ENCODE measurements at regions not wholly inside any gene's neighbourhood (a gene's known extent, or its start where the extent isn't known, plus 50 kb on each side); places are given as distances from the start of the nearest gene placed in this dataset.
"Not testable (repeated sequence)": the region's sequence is repeated elsewhere in the genome, so short reads cannot be mapped to it uniquely, and the experiment has no call there.

DNA sequence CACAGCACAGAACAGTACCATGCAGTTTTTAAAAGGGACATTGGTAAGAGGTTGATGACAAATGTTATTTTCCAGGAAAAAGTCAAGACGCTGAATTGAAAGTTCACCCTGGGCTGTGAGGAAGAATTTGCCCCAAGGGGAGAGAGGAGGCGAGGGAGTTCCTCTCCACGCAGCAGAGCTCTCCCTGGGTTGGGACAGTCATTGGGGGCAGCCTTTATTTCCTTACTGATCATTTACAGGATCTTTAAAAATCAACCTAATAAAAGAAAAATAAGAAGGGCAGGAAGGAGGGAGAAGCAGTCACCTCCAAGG, 49.9 kb upstream of the WNT7B start:
- no peak for DNase-seq

DNA sequence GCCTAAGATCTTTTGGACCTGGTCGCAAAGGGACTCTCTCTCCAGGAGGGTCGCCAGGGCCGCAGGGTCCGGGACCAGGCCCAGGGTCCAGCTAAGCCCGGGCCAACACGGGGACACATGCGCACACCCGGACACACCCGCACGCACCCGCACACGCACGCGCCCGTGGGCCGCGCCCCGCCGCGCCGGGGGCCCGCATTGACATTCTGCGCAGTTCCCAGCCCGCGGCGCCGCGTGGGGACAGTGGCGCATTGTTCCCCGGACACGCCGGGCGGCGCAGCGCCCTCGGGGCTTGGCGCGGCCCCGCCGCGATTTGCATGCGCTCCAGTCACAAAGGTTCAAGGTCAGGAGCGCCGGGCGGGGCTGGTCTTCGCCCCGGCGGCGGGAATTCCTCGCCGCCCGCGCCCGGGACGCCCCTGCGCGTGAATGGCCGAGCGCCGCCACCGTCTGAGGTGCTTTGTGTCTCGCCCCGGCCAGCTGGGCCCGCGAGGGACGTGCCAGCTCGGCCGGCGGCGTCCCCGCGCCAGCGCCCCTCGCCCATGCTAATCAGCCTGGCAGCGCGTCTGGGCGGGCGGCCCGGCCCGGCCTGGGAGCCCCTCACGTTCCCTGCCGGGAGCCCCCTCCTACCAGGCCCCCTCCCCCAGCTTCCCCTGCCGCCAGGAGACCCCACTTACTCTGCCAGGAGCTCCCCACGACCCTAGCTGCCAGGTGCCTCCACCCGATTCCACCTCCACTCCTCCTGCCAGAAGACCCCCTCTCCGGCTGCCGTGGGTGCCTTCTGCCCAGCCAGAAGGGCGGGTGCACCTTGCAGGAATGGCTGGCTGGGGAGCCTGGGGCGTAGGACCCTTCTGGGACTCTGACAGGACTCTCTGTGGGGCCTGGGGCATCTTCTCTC, 50.5 kb upstream of the WNT7B start:
- no peak for DNase-seq

DNA sequence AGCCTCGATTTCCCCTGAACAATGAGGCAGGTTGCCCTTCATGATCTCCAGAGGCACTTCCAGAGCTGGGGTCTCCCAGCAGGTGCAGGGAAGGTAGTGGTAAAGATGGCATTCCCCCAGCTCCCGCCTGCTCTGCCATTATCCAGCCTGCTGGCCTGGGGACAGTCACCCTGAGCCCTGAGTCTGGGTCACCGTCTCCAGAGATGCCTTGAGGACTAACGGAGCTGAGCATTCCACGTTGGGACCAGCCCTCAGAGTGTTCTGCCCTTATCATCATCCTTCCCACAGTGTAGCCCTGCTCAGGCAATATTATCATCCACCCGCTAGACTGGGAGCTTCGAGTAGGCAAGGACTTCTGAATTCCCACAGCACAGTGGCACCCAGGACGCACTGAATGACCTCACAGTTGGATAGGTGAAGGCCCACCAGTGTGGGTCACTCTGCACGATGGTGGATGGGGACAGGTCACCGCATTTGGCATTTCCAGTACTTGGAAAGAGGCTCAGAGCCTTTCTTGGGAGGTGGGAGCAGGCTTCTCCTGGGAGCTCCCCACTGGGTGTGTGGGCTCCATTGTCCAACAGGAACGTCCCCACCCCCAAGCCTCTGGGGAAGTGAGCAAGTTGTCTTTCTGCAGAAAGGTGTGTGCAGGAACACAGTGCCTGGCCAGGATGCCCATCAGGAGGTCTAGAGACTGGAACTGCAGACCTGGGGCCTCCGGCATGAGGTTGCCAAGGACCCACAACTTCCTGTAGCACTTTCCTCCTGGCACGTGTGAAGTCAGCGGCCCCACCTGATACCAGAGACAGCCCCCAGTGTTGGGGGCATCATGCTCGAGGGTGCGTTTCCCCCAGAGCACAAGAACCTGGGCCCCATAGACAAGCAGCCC, 51.4 kb upstream of the WNT7B start:
- DNase-seq = no peak

DNA sequence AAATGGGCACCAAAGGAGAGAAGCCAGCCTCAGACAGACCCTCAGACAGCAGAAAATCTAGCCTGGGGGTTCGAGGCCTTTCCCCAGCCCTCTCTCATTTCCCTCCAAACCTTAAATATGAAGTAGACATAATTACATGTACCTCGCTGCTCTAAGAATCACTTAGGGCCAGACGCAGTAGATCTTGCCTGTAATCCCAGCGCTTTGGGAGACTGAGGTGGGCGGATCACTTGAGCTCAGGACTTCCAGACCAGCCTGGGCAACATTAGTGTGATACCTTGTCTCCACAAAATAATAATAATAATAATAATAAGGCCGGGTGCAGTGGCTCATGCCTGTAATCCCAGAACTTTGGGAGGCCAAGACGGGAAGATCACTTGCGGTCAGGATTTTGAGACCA, 52.1 kb upstream of the WNT7B start:
- no peak for DNase-seq

DNA sequence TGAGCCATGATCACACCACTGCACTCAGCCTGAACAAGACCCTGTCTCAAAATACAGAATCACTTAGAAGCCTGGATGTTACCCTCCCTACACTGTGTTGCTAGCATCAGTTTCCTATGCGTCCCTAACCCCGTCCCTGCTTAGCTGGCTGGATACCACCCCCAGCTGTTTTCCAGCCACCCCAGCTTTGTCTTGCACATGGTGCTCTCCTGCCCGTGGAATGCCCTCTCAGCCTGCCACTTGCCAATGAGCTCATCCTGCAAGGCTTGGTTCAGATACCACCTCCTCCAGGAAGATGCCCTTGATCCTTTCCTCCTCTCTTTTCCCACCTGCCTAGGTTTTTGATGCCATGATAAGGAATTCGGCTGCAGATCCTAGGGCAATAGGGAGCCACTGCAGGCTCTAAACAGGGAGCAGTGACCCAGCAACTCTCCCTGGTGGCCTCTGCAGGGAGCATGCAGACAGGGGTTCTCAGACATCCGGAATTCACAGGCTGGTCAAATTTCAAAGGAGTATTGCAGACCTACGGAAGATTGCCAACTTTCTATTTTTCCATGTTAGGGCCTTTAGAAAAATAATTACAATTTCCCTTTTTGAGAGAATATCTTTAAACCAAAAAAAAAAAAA, 52.7 kb upstream of the WNT7B start:
- no peak for DNase-seq

DNA sequence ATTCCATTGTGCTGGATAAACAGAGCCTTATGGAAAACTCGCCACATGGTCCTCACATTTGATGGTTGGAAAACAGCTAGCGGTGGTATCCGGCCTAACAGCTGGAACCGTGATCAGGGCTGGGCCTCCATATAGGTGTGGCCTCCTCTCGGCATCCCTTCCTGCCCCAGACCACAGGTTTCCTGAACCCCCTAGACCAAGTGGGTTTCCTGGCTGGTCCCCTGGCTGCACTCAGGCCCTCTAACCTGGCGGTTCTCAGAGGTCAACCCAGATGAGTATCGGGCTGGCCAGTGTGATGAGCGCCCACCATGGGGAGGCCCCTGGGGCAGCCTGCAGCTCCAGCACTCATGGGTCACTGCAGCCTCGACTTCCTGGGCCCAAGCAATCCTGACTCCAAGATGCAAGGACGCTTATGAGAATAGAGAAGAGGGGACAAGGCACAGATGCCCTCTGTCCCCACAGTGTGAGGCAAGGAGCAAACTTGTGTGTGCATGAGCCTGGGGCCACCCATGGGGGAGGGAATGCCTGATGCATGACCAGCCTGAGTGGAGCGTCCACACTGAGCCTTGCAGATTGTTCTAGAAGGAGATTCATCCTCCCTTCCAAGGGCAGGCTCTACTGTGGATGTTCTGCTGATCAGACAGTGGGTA, 53.4 kb upstream of the WNT7B start:
- no peak for DNase-seq

DNA sequence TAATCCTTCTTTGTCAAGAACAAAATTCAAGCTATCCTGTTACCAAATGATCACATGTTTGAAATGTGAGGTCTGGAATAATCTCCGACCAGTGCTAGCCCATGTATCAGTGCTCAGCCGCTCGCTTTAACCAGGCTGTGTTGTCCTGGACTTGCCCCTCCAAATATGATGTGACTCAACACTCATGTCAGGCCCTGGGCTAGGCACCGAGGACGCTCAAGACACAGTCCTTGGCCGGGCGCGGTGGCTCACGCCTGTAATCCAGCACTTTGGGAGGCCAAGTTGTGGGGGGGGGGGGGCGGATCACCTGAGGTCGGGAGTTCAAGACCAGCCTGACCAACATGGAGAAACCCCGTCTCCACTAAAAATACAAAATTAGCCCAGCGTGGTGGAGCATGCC, 54.1 kb upstream of the WNT7B start:
- no peak for DNase-seq

DNA sequence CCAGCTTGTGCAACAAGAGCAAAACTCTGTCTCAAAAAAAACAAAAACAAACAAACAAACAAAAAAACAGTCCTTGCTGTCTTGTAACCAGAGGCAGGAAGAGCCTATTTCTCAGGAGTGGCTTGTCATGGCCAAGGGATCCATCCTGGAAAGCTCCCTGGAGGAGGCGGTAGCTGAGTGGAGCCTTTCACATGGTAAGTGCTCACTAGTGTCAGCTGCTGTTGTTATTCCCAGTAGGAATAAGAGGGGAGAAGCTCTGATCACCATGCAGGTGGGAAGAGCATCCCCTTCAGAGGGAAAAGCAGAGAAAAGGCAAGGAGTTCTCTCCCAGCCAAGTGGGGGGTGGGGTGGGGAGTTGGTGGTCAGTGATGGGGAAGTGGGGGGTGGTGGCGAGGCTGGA, 54.6 kb upstream of the WNT7B start:
- DNase-seq = no peak

DNA sequence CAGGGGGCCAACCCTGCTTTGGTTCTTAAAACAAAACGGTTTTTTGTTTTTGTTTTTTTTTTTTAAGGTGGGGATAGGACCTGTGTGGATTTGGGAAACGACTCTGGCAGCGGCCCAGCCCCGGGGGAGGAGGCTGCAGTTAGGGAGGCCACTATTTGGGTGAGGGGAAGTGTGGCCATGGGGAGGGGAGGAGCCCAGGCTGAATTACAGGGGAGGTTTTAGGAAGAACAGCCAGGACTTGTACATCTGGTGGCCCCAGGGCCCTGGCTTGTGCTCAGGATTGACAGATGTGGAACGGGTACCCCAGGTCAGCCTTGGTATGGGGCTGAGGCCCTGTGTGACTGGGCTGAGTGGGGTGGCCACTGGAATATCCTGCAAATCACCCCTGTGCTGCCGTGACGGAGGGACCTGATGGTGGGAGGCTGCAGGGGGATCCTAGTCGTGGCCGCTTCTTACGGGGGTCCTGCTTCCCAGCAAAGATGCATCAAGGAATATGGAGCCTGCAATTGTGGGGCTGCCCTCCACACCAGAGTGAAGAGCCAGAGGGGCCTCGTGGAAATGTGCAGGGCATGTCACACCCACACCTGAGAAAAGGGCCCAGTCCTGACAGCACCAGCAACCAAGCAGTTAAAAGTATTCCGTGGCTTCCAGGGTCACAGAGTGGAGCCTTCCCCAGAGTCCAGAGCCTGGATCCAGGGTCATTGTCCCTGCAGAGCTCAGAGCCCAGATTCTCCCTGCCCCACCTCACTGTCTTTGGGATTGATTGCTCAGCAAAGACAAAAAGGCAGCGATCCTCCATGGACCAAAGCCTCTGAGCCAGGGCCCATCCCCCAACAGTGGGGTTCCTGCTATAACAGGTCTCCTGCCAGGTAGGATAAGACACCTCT, 55.2 kb upstream of the WNT7B start:
- no peak for DNase-seq

DNA sequence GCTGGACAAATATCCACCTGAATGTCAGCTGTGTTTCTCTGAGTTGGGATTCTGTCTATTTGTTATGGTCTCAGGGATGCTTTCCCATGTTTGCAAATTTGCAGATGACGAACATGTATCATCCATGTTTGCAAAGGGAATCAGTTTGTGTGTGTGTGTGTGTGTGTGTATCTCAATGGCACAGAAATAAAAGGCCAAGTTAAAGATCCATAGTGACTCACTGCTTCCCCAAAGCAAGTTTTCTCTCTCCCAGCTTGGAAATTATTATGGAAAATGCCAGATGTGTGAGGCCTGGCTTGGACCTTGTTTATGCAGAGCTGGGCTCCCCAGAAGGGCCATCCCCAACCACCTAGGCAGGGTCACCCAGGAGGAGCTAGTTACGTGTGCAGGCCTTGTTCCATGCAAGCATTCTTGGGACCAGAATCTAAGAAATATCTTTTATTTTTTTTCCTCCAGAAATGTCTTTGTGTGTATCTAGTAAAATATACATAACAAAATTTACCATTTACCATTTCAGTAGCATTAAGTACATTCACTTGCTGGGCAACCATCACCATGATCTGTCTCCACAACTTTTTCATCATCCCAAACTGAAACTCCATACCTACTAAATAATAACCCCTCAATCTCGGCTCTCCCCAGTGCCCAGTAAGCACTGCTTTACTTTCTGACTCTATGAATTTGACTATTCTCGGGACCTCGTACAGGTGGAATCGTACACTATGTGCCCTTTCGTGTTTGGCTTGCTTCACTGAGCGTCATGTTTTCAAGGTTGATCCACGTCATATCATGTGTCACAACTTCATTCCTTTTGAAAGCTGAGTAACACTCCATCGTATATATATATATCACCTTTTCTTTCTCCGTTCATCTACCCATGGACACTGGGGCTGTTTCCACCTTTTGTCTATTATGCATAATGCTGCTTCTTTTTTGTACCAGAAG, 56.6 kb upstream of the WNT7B start:
- DNase-seq = no peak

DNA sequence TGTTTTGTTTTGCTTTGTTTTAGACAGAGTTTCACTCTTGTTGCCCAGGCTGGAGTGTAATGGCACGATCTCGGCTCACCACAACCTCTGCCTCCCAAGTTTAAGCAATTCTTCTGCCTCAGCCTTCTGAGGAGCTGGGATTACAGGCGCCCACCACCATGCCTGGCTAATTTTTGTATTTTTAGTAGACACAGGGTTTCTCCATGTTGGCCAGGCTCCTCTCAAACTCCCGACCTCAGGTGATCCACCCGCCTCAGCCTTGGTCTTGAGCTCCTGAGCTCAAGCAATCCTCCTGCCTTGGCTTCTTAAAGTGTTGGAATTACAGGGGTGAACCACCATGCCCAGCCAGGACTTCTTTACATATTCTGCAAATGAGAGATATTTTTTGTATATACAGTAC, 57.5 kb upstream of the WNT7B start:
- DNase-seq = not testable (repeated sequence)

DNA sequence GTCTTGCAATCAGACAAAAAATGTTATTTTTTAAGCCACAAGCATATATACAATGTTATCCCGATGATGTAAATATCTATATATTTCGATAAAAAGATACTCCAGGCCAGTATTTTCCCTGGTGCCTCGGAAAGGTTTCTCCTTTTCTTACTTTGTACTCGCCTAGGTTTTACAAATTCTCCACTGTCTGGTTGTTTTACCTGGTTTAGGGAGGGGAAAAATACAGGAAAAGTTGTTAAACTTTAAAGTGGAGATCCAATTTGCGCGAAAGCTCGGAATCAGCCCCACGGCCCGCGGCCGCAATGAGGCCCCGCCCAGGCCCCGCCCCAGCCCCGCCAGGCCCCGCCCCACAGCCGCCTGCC, 58.4 kb upstream of the WNT7B start:
- no peak for DNase-seq

DNA sequence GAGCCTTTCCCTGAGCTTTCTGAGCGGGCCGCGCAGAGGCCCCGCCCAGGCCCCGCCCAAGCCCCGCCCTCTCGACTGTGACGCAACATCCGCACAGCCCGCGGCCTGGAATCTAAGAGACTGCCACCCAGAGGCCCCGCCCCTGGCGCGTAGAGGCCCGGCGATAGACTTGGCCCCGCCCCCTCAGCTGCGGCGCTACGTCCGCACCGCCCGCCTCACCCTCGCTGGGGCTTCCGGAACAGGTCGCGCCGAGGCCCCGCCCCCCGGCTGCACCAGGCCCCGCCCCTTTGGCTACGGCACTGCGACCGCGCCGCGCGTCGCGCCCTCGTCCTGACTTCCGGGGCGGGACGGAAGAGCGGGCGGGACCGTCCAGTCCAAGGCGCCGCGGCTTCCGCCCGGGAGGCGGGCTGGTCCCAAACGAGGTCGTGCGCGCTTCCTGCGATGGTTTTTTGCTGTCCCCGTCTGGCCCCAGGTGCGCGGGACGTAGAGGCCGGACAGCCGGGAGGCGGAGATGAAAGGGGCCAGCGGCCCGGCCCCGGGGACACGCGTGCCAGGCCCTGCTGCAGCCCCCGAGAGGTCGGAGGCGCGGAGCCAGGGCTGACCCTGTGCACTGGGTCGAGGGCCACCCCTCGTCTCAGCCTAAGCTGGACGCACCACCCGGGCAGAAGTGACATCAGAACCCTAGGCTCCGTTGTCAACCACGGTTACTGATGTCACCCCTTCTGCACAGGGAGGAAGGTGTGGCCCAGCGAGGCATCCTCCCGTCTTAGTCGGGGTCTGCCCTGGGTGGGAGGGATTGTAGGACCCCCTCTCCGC, 59.0 kb upstream of the WNT7B start:
- peak; percentile 99 for DNase-seq

DNA sequence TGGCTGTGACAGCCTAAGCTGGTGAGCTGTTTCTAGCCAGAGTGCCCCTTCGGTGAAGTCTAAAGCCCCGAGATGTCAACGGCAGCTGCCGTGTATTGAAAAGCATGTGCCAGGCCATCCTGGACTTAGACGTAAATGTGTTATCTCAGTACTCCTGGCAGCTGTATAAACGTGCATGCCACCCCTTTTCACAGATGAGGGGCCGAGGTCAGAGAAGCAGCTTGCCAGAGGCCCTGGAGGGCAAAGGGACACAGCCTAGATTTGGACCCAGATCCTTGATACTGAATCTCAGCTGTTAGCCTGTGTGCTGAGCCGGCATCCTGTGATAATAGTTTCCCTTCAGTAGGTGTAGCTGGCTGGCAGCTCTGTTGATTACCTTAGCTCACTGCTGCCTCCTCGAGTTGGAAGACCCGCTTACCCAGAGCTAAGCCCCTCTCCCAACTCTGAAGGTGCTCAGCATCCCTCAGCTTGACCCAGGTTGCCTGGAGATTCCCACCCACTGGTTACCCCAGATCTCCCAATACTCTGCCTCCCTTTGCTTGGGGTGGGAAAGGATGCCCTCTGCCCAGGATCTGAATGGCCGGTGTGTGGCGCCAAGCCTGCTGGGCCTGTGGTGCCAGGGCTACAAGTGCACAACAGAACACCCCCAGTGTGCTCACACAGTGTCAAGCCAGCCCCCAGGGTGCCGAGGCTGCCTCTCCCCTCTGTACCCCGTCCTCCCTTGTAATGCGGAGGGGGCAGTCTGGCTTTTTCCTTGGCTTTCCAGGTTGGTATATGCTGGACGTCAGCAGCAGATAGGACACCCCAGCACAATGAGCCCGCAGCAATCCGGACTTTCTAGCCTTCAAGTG, 59.8 kb upstream of the WNT7B start:
- DNase-seq = peak; percentile 50

DNA sequence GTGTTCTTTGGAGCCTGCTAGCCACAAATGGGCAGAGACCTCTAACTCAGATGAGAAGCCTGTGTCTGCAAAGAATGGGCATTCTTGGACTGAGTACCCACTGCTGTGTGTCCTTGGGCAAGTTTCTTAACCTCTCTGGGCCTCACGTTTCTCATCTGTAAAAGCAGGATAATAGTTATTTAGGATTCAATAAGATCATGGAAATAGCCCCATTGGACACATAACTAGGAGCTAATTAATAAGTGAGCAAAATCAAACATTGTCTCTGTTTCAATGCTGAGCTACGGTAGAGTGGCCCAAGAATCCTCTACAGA, 61.2 kb upstream of the WNT7B start:
- no peak for DNase-seq

DNA sequence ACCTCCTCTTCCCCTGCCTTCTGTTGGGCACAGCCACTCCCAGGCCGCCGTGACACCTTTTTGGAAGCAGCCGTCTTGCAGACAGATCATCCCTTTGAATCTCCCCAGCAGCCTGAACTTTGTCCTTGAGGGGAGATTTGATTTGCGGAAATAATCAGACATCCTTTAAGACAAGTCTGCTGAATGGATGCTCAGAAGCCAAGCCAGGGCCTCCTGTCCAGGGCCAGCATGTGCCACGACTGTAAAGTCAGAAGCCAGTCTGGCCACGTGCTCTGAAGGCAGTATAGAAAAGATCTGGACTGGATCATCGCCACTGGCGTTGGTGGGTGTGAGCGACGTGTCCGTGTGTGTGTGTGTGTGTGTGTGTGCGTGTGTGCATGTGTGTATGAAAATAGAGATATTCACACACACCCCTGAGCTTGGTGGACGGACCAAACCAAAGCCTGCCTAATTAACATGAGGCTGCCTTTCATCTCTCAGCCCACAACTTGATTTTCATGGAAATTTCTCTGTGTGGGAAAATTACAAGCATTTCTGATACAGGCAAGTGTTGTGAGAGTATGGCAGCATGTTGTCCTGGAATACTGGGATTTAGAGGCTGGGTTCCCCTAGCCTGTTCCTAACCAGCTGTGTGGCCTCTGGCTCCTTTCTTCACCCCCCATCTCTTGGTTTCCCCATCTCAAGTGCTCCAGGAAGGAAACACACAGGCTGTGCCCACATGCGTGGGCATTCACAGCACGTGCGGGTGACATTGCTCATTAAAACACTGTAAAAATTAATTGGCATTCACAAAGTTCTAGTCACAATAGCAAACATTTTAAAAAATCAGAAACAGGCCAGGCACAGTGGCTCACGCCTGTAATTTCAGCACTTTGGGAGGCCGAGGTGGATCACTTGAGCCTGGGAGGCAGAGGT, 61.8 kb upstream of the WNT7B start:
- DNase-seq = no peak

DNA sequence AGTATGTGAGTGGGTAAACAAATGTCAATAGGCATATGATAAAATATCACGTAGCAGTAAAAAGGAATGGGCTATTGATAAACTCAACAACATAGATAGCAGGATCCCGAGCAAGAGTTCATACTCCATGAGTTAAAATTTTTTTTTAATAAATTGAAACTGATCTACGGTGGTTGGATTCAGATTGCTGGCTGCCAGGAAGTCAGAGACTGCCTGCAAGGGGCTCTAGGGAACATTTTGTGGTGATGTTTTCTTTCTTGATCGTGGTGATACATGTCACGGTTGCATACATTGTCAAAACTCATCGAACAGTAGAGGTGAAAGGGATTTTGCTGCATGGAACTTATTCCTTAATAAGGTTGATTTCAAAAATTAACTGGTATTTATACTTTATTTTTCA, 62.6 kb upstream of the WNT7B start:
- DNase-seq = no peak
